RKO (cell line): ENCODE measurements at regions not wholly inside any gene's neighbourhood (a gene's known extent, or its start where the extent isn't known, plus 50 kb on each side); places are given as distances from the start of the nearest gene placed in this dataset.

ENCODE experiments used
- DNase-seq: peaks from one replicate; pipeline ENCODE4 v3.0.0-alpha.2; 2016; ENCODE audit warnings: low spot score

DNA sequence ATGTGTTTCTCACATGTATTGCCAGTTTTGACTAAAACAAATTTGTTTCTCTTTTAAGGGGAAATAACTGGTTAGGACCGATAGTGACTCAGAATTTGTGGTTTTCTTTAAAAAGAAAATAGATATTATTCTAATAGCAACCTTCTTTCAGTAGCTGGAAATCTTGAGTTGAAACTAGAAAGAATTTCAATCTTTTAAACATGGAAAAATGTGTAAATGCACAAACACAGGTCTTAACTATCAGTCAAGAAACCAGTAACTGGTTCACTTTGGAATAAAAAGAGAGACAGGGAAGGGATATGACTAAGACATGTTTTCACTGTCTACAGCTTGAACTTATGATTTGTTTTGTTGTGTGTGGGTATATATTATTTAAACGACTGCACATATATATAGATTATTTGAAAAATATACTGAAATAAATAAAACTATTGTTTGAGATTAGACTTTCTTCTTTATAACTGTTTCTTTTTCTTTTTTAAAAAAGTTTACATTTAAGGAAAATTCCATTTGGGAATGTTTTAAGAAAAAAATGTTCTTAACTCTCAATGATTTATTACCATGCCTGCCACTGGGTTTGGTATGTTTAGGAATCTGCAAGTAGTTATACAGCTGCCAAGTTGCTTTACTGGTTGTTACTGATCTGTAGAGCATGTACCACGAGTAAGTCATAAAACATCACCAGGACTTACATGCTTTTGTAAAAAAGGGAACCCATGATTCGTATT lies 753.3 kb upstream of the MARCKS start:
- no peak for DNase-seq

DNA sequence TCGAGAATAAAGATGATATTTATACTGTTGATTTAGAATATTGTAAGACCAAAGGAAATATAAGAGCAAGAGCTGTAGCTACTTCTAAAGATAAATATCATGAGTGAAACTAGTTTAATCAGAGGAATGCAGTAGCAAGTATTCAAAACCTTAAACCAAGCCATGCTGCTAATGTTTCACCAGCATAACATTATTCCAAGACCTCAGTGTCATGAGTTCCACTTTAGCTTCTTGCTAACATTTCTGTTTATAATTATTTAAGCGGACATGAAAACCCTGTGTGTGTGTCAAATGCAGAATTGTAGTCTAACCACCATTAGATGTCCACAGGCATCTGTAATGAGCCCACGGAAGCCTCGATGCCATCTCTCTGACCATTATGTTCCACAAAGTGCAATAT lies 752.6 kb upstream of the MARCKS start:
- DNase-seq = no peak

DNA sequence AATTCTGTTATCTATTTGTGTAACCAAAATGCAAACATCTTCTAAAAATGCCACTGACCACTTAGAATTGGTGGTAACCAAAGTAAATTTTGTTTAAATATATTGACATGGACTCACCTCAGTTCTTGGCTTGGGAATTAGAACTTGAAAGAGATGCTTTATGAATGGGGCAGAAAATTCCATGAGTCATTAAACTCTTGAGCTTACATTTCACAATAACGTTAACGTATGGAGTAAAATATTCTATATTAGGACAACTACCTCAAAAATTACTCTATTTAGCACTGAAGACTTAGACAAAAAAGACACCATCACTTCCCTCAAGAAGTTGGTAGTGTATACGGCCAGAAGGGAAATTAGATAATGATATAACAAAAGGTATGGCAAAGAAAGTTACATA lies 752.2 kb upstream of the MARCKS start:
- DNase-seq = no peak

DNA sequence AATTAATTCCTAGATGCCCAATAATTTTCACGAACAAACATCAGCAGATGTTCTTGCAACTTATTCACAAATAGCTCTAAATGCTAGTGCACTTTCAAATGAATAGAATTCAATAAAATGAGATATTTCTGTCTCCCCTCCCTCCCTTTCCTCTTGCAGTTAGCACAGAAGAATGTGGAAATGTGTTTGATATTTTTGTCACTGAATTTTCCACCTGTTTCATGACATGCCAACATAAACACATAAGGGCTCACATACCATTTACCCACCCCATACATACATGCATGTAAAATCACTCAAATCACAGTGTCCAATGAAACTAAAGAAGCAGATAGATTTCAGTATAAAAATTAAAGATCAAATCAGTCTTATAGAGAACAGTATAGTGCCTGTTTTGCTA lies 746.9 kb upstream of the MARCKS start:
- DNase-seq = no peak

DNA sequence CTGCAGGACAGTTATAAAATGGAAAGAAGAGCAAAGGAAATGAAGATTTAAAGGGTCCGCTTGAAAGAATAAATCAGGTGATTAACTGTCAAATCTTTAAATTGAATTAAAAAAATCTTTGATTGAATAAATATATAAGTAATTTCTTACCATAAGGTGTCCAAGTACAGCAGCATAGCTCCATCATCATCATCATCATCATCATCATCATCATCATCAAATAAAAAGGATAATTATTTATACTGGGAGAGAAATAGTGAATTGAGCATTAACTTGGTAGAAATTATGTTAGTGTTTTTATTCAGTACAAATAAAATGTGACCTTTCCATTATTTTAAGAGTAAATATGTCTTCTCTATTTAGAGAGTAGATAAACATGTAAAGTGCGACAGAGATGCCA lies 745.6 kb upstream of the MARCKS start:
- no peak for DNase-seq

DNA sequence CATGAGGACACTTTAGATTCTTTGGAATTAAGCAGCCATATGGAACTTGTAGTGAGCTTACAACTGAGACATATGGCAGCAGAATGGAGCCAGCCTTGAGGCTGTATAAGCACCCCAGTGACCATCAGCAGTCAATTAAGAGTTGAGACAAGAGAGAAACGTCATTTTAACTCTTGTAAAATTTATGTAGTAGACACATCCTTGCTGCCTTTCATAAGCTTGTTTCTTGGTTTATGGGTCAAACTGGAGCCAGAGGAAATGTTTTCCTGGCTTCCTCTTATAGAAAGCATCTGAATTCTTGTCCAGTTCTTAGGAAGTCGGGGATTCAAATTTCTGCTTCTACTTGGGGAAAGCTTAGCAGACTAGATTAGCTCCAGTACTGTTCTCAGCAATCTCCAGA lies 745.1 kb upstream of the MARCKS start:
- DNase-seq = no peak

DNA sequence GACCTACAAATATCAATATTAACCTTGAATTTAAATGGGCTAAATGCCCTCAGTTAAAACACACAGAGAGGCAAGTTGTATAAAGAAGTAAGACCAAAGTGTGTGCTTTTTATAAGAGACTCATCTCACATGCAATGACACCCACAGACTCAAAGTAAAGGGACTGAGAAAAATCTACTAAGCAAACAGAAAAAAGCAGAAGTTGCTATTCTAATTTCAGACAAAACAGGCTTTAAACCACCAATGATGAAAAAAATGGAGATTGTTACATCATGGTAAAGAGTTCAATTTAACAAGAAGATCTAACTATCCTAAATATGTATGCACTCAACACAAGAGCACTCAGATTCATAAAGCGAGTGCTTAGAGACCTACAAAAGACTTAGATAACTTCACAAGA lies 741.9 kb upstream of the MARCKS start:
- no peak for DNase-seq

DNA sequence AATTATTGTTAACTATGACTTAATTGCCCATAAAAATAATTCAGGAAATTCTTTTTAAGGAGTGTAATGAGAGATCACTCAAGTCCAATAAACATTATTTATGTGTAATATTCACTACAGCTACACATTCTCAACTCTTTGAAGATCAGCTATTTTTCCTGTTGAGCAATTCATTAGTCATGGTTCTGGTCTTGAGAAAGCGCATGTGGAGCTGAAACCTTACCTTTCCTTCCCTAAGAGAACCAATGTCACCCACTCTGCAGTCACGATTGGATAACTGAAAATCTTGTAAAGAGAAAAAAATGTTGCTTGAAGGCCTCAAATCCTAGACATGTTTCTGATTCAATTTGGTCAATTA lies 736.9 kb upstream of the MARCKS start:
- DNase-seq = peak; percentile 33

DNA sequence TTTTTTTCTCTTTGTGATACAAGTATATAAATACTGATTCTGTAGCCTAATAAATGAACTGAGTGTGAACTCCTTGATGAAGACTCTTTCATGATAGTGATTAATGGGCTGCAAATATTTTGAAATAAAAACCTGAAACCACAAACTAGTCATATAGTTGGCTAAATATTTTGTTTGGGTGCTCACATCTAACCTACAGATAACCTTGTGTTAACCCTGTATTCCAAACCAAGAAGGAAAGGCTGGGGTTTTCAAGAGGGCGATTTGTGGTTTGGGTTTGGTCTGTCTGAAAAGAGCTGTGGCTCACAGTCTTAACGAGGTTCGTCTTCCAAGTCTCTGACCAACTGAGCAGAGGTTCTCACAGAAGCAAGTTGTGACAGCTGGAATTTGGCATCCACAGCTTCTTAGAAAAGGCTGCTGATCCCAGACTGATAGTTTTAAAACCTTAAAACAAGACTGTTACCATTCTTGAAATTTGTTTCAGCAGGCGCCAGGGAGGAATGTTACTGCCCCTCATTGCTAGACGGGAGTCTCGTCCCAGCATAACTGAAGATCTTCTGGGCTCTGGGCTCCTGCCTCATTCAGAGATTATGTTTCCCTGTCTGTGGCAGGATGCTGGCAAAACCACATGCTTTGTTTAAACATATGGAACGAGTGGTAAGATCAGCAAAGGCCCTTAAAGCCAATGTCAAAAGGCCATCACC lies 736.4 kb upstream of the MARCKS start:
- no peak for DNase-seq

DNA sequence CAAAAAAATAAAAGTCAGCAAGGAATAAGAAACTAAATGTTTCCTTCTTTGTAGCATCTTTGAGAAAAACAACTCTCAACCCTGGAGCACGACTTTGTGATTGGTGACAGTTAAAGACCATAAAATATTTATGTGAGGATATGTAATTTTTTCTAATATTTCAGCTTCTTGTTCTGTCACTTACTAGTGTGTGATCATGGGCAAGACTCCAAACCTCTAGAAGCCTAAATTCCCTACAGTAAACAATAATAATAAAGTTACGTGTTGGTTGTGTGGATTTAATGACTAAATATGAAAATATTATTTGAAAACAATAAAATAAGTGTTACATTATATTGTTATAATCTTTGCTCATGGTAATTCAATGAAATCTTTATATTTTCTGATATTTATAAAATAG lies 735.6 kb upstream of the MARCKS start:
- DNase-seq = no peak

DNA sequence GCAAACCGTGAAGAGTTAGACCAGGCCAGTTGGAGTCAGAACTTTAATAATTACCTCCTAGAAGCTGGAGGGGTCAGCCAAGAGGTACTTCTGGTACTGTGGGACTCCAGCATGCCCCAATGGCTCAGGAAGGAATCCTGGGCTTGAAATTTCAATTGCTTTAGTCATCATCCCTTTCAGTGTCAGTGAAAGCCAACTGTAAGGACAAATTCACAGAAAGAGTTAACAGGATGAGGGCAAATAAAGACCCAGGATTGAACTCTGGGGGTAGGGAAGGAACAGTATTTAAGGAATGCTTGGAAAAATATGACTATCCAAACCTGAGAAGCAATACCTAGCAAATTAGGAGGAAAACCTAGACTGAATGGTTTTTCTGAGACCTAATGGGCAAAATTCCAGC lies 735.1 kb upstream of the MARCKS start:
- DNase-seq = peak; percentile 63

DNA sequence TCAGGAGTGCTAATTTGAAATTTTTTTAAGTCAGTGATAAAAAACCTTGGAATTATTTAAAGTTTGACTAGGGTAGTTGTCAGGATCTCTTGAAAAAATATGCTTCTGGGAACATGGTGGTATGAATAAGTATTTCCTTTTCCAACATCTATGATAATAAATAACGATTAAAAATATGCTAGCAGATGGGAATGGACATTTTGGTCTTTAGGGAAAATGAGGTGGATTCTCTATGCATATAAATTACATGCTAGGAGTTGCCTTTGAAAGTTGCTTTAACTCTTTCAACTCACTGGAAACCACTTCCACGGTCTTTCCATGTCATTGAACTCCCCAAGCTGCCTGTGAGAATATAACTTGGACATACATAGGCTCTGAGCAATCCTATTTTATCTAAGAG lies 731.5 kb upstream of the MARCKS start:
- DNase-seq = no peak

DNA sequence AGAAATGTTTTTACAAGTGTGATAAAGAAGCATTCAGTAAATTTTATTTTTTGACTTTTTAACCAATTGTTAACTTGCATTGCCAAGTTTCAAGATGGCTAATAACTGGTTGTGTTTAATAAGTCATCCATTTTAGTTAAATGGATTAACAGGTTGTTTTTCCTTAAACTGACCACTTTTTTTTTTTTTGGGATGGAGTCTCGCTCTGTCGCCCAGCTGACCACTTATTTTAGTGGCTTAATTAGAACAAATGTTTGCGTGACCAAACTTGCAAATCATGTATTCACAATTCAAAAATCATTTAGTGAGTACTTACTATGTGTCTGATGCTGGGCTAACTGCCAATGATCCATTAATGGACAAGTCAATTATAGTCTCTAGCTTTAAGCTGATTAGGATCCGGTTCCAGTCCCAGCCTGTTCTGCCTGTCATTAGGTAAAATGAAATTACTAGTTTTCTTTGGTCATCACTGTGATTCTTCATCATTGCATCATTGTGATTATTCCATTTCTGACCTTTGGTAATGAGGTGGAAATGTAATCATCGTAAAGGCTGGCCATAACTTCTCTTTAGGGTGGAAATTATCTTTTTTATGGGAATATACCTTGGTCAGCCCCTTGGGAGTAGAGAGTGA lies 729.2 kb upstream of the MARCKS start:
- no peak for DNase-seq

DNA sequence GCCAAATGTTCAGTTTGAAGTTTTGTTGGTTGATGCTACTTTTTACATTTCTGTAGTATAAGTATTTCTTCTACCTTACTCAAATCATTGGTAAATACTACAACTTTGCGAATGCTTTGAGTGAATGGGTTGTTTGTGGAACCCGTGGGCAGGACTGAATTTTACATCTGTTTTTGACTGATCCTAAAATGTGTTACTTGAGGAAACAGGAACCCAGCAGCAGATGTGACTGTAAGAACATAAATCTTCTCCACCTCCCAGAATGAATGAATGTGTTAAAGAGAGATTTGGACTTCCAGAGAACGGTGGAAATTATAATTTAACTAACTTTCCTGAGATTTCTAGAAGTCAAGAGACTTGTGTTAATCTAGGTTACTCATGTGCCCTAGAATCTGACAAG lies 728.5 kb upstream of the MARCKS start:
- DNase-seq = no peak

DNA sequence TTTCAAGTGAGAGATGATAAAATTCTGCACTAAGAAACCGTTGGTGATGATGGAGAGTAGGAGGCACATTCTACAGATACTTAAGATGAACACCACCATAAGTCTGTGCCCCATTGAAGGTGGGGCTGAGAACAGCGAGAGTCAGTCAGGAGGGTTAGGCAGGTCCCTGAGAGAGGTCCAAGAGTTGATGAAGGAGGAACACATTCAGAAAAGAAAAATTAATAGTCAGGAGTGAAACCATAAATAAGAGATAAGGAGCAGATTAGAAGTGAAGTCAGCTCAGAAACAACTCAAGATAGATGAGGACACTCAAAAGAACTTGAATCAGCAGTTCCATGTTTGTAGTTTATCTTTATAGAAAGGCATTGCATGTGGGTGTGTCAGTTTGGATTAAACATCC lies 727.2 kb upstream of the MARCKS start:
- DNase-seq = no peak

DNA sequence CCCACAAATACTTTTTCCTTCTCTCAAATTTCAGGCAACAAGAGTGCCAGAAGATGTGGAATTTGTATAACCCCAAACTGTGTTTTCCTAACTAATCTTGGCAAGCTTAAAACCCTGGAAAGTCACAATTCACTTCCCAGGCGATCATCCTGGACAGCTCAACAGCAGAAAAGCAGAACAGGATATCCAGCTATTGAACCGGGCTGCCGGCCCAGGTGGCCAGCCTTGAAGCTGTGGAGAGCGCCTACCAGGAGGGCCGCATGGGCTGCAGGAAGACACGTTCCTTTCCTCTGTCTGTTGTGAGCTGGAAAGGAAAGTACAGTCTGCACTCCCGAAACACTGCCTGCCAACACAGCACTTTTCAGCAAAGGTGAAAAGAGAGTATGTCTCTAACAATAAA lies 719.7 kb upstream of the MARCKS start:
- DNase-seq = no peak

DNA sequence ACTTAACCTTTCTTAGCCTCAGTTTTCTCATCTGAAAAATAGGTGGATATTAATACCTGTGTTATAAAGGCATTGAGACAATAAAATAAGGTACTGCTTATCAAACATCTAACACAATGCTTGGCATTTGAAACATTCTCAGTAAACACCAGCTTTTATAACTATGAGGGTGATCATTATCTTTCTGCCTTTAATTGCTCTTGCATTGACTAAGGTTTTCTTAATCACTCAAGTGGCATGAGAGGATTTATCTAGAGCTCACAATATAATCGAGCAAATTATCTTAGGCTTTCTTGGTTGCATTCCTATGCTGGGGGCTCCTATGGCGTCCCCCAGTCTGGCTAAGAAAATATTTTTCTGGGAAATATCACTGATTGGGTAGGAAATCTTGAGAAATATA lies 716.4 kb upstream of the MARCKS start:
- no peak for DNase-seq

DNA sequence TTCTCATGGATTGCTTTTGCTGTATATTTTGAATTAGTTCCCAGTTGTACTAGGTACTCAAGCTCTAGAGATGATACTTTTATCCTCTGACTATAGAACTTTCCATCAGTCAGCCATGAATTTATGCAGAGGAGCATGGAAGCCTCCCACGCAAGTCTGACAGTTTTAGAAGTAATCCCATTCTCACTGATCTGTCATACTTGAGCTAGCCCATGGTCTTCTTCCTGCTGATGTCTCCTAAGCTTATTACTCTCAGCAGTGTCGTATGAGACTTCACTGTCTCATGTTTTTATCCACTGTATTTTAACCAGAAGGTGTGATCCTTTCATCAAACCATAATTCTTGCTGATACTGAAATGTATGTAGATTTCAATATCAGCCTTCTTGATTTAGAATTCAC lies 715.2 kb upstream of the MARCKS start:
- no peak for DNase-seq

DNA sequence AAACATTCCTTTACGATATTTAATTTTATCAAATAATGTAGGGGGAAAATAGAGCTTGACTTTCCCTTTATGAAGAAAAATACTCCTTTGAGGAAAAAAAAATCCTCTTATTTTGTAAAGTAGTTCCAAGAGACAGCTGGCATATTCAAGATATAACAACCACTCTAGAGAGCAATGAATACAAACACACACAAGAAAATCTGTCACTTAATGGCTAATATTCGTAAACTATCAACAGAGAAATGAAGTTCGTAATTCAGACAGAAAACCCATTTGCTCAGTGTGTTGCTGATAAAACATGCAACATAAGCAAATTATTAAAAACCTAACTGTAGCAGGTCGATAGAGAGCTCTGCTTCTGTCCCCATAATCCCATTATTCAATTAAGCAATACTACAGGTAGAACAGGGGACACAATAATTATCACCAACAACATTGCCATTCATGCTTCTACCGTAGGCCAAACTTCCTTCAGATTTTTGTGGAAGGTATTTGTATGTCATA lies 714.4 kb upstream of the MARCKS start:
- DNase-seq = no peak

DNA sequence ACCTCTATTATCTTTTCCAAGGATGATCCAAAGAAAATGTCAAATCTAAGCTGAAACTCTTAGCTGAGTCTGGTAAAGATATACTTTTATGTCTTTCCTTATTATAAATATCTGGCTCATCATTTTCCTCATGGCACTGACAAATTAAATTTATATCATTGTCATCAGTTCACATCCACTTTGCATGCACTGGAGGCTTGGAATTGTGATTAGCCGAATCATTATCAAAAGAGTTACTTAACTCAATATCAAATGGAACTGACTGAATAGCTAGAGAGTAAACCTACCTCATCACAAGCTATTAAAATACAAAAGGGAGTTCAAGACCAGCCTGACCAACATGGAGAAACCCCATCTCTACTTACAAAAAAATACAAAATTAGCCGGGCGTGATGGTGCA lies 713.9 kb upstream of the MARCKS start:
- no peak for DNase-seq

DNA sequence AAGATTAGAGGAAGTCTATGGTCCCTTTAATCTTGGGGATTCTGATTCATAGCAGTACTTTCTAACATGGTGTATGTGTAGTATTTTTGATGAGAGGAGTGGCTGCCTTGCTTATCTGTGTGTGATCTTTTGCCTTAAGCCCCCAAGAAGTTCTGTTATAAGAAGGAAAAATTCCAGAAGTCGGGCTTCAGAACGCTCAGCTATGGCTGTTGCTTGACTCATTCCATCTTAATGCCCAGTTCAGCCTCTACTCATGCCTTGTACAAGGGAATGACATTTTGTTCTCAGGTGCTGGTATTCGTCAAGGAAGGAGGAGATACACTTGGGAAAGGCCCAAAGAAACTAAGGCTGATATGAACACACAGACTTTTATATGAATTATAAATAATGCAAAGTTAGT lies 713.0 kb upstream of the MARCKS start:
- DNase-seq = no peak

DNA sequence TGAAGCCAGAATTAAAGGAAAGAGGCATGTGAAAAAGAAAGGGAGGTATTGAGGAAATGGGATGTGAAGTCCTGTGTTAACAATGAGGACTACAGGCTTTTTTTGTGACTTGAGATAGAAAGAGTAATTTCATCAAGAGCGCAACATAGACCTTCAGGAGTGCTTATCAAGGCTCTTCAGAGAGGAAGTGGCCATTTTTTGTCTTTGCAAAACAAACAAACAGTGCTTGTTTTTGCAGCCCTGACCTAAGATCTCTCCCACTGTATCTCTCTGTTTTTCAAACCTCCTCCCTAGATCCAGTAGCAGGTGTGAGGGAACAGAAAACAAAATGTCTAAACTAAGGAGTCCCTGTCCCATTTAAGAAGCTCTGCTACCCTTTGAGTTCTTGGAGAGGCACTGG lies 710.3 kb upstream of the MARCKS start:
- no peak for DNase-seq

DNA sequence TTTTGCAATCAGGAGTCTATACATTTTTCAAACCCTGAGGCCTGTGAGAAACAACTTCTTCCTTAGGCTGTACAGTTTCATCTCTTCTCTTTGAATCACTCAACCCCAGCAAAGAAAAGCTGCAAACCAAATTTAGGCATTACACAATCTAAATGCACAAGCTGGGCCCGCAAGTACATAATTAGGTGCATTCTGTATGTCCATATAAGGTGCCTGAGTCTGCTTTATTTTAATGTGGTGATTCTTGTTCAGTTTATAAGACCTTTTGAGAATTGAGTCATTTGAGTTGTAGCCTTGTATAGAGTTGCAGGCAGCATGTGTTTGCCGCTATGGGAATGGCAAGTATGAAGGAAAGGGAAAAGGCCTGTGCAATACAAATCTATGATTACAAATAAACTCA lies 709.6 kb upstream of the MARCKS start:
- no peak for DNase-seq

DNA sequence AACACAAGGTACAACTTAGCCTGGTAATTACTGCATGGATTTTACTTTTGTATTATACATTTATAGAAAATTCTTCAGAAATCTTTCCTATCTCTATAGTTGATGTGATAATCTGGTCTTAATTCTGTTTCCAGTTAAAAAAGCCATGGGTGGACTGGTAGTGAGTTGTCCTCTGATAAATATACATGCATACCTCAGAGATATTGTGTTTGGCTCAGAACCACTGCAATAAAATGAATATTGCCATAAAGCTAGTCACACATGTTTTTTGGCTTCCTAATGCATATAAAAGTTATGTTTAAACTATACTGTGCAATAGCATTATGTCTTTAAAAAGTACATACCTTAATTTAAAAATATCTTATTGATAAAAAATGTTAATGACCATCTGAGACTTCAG lies 708.6 kb upstream of the MARCKS start:
- no peak for DNase-seq
